OCI-LY7 (cell line): ENCODE measurements at regions not wholly inside any gene's neighbourhood (a gene's known extent, or its start where the extent isn't known, plus 50 kb on each side); places are given as distances from the start of the nearest gene placed in this dataset.

Experiments used
- BruUV-seq: library from RNA; stranded (reverse); fragments of 400-500 nt; replicated peaks from 2 replicates; lab custom pipeline; 2021; lab: Mats Ljungman, UMichigan
- CTCF ChIA-PET: fragments of 300-600 bp; sonication (Branson Sonifier 250); formaldehyde crosslinking; loops from one replicate; lab custom pipeline; 2022; ENCODE audit warnings: antibody characterized with exemption; ENCODE audit not compliant: unreplicated experiment; lab: Charles Lee
- POLR2A ChIA-PET: fragments of 300-600 bp; sonication (Branson Sonifier 250); formaldehyde crosslinking; loops from one replicate; lab custom pipeline; 2022; ENCODE audit warnings: antibody characterized with exemption; lab: Charles Lee
- DNase-seq: peaks from one replicate; pipeline ENCODE4 v3.0.0-alpha.2; 2015; ENCODE audit warnings: low spot score
- H2AFZ ChIP-seq: fragments of 200-600 bp; sonication (generic), shearing (Covaris generic); 2 replicates; pipeline ENCODE4 v1.6.1; 2014; ENCODE audit warnings: mild to moderate bottlenecking, antibody characterized with exemption, low read length, moderate library complexity
- H3K27ac ChIP-seq: fragments of 200-600 bp; sonication (generic); 2 replicates; pipeline ENCODE4 v1.5.1; 2014; ENCODE audit warnings: mixed run types, low read depth, mild to moderate bottlenecking, moderate library complexity, low read length, inconsistent platforms; ENCODE audit not compliant: poor library complexity, severe bottlenecking
- H3K36me3 ChIP-seq: fragments of 200-600 bp; sonication (generic); 2 replicates; pipeline ENCODE4 v1.6.1; 2014; ENCODE audit warnings: mild to moderate bottlenecking, antibody characterized with exemption, low read length, moderate library complexity, mixed read lengths; ENCODE audit not compliant: insufficient read depth
- H3K4me1 ChIP-seq: fragments of 200-600 bp; sonication (generic); 2 replicates; pipeline ENCODE4 v1.5.1; 2014; ENCODE audit warnings: mild to moderate bottlenecking, low read length; ENCODE audit not compliant: insufficient read depth, poor library complexity, severe bottlenecking
- H3K4me2 ChIP-seq: fragments of 200-600 bp; sonication (generic); 2 replicates; pipeline ENCODE4 v1.6.1; 2014; ENCODE audit warnings: mild to moderate bottlenecking, low read length
- H3K4me3 ChIP-seq: fragments of 200-600 bp; sonication (generic); 2 replicates; pipeline ENCODE4 v1.5.1; 2014; ENCODE audit warnings: mild to moderate bottlenecking, low read depth, low read length; ENCODE audit not compliant: poor library complexity, severe bottlenecking
- H3K79me2 ChIP-seq: fragments of 200-600 bp; sonication (generic); 2 replicates; pipeline ENCODE4 v1.6.1; 2016; ENCODE audit warnings: low read depth, mild to moderate bottlenecking, low read length, moderate library complexity, mixed read lengths; ENCODE audit not compliant: insufficient read depth
- H3K9me2 ChIP-seq: fragments of 200-600 bp; sonication (generic); 2 replicates; pipeline ENCODE4 v1.6.1; 2016; ENCODE audit warnings: mild to moderate bottlenecking, low read length, mixed read lengths; ENCODE audit not compliant: insufficient read depth
- H3K9me3 ChIP-seq: fragments of 200-600 bp; sonication (generic); 2 replicates; pipeline ENCODE4 v1.6.1; 2014; ENCODE audit warnings: mild to moderate bottlenecking, mixed run types, low read length, mixed read lengths
- H4K20me1 ChIP-seq: fragments of 200-600 bp; sonication (generic); 2 replicates; pipeline ENCODE4 v1.6.1; 2014; ENCODE audit warnings: mild to moderate bottlenecking, antibody characterized with exemption, low read length, moderate library complexity, mixed read lengths; ENCODE audit not compliant: insufficient read depth
- CTCF ChIP-seq: fragments of 200-600 bp; sonication (generic); conservative IDR thresholded peaks from 2 replicates; pipeline ENCODE4 v1.5.1; 2014; ENCODE audit warnings: mild to moderate bottlenecking, antibody characterized with exemption, low read length, moderate library complexity, mixed read lengths
- EZH2phosphoT487 ChIP-seq: fragments of 200-600 bp; sonication (generic); IDR thresholded peaks from 2 replicates; pipeline ENCODE4 v1.6.1; 2018; ENCODE audit warnings: low read depth, borderline replicate concordance, mild to moderate bottlenecking, mixed run types, antibody characterized with exemption, low read length, moderate library complexity, mixed read lengths
- intact Hi-C: fragments of 100-400 bp; cut with micrococcal nuclease; formaldehyde crosslinking; loops from one replicate; pipeline ENCODE4 v1.10.0; 2022; ENCODE audit not compliant: unreplicated experiment

GRCh38 chr9:7892975-7893374, 93.4 kb upstream of the DMAC1 start:
- ChIA-PET CTCF (no interaction called here), POLR2A (no interaction called here)
- Histone ChIP-seq H3K4me2 (no peak overlapping the region), H2AFZ (no peak overlapping the region), H3K27ac (no peak overlapping the region), H3K4me3 (no peak overlapping the region), H3K9me3 (no peaks in the 10 kb centered on the region), H3K4me1 (no peaks in the 10 kb centered on the region), H3K79me2 (no peaks in the 10 kb centered on the region), H3K9me2 (no peaks in the 10 kb centered on the region), H3K36me3 (no peaks in the 10 kb centered on the region), H4K20me1 (no peaks in the 10 kb centered on the region)
- intact Hi-C loops = no loop called here
- TF ChIP-seq EZH2phosphoT487 (no peak), CTCF (no peak)
- BruUV-seq = no TSS peak
- no peak for DNase-seq

GRCh38 chr9:7879551-7880245, 80.1 kb upstream of the DMAC1 start:
- ChIA-PET POLR2A (no interaction called here), CTCF (no interaction called here)
- H3K9me2 ChIP-seq = no peaks in the 10 kb centered on the region
- no peak overlapping the region for H3K4me3 ChIP-seq
- no peaks in the 10 kb centered on the region for H3K79me2 ChIP-seq
- peaks cover 13% of the 10 kb centered on the region for H3K4me1 ChIP-seq
- H3K27ac ChIP-seq = no peak overlapping the region
- H3K36me3 ChIP-seq = no peaks in the 10 kb centered on the region
- no TSS peak for BruUV-seq
- intact Hi-C loops = no loop called here
- peak; percentile 55 for DNase-seq
- H3K9me3 ChIP-seq = no peaks in the 10 kb centered on the region
- H4K20me1 ChIP-seq = no peaks in the 10 kb centered on the region
- peak overlapping the region; percentile 56; the same call in 1 of the 2 replicates for H2AFZ ChIP-seq
- TF ChIP-seq CTCF = no peak
- no peak for TF ChIP-seq EZH2phosphoT487
- H3K4me2 ChIP-seq = 0 out of 2 replicates have a peak overlapping the region, but pooled peaks have one; percentile 21
